Cardiac fibroblast (primary cell): ENCODE measurements at regions not wholly inside any gene's neighbourhood (a gene's known extent, or its start where the extent isn't known, plus 50 kb on each side); places are given as distances from the start of the nearest gene placed in this dataset.

Experiments
- DNase-seq, 2 donors: peaks; one replicate each; pipeline versions ENCODE4 v3.0.0 to v3.0.0-alpha.2; 2010; ENCODE audit warnings: low read depth in 2 of 2
- H3K4me3 ChIP-seq, 2 donors: replicated peaks in 1 of 2; 1 replicate in 1 of 2; 2 replicates in 1 of 2; pipeline ENCODE4 v1.5.1; 2011; ENCODE audit warnings: low read depth in 2 of 2, low read length in 2 of 2, mild to moderate bottlenecking in 2 of 2, moderate library complexity in 1 of 2
- TF ChIP-seq, protein P1 (sequence below): IDR thresholded peaks from one replicate; pipeline ENCODE4 v1.5.1; 2011; ENCODE audit warnings: low read depth, mild to moderate bottlenecking, low read length, inconsistent platforms

- TF ChIP-seq, protein P1, sequence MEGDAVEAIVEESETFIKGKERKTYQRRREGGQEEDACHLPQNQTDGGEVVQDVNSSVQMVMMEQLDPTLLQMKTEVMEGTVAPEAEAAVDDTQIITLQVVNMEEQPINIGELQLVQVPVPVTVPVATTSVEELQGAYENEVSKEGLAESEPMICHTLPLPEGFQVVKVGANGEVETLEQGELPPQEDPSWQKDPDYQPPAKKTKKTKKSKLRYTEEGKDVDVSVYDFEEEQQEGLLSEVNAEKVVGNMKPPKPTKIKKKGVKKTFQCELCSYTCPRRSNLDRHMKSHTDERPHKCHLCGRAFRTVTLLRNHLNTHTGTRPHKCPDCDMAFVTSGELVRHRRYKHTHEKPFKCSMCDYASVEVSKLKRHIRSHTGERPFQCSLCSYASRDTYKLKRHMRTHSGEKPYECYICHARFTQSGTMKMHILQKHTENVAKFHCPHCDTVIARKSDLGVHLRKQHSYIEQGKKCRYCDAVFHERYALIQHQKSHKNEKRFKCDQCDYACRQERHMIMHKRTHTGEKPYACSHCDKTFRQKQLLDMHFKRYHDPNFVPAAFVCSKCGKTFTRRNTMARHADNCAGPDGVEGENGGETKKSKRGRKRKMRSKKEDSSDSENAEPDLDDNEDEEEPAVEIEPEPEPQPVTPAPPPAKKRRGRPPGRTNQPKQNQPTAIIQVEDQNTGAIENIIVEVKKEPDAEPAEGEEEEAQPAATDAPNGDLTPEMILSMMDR, result no peak
- no peak for DNase-seq
Measured at GRCh38 chr21:35905963-35906345, 154.4 kb downstream of the SETD4 start.

DNA sequence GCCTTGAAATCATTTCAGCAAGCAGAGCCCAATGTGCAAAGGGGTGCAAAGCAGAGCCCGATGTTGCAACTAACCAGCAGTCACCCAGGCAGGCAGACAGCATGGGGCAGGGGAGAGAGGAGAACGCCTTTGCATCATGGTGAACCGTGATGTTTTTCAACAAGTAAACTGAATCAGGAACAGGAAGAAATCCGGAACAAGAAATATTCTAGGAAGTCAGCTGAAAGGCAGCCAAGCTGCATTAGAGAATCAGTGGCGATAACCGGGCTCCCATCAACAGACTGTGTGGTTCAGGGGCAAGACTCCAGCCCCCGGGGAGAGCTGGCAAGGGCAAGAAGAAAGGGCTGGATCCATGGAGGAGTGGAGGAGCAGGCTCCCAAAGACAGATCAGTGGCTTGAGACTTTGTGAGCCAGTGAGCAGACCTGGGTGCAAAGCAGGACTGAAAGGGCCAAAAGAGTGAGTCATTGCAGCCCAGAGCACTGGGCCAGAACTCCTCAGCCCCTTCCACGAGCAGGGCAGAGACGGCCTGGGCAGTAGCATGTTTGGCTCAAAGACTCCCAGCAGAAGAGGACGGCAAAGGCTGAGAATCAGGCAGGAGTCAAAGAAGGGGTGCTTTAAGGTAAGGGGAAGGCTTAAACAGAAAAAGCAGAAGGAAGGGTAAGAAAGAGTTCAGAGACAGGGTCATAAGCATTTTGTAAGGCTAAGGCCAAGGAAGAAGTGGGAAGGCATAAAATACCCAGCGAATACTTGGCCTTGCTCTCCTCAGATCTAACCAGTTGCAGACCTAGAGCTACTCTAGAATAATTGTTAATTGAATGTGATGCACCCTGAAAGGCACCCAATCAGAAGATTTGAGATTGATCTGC lies 155.0 kb downstream of the SETD4 start:
- H3K4me3 ChIP-seq, result no peak overlapping the region
- TF ChIP-seq, protein P1, result no peak
- DNase-seq, result peak; percentile 34 to 67

More at GRCh38 chr21:35905963-35906345, 154.4 kb downstream of the SETD4 start:
- no peak overlapping the region for H3K4me3 ChIP-seq

GRCh38 chr21:35900539-35900938 lies 159.8 kb downstream of the SETD4 start:
- no peak overlapping the region for H3K4me3 ChIP-seq
- TF ChIP-seq, protein P1, result no peak
- DNase-seq, result no peak

- DNase-seq, result no peak
- TF ChIP-seq, protein P1, result no peak
- H3K4me3 ChIP-seq, result no peak overlapping the region
Measured at GRCh38 chr21:35896060-35896459, 164.3 kb downstream of the SETD4 start.

- DNase-seq, result no peak
- TF ChIP-seq, protein P1, result no peak
- H3K4me3 ChIP-seq, result no peak overlapping the region
Measured at GRCh38 chr21:35895598-35895997, 164.7 kb downstream of the SETD4 start.

DNA sequence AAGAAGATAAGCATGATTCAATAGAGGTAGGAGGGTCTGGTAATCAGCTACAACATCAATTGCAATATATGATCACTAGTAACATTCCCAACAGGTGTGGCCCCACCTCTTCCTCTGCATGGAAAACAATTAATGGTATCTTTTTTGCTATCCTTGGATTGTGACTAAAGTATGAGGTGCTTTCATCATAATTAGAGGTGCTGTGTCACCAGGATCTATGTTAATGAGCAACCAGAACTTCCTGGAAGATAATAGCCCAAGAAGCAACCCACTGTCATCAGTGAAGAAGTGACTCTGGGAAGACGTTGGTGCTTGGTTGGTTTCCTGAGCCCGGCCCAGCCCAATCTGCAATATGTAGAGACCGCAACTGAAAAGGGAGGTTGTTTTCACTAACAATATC lies 167.2 kb downstream of the SETD4 start:
- TF ChIP-seq, protein P1, result no peak
- no peak overlapping the region for H3K4me3 ChIP-seq
- DNase-seq, result no peak

DNA sequence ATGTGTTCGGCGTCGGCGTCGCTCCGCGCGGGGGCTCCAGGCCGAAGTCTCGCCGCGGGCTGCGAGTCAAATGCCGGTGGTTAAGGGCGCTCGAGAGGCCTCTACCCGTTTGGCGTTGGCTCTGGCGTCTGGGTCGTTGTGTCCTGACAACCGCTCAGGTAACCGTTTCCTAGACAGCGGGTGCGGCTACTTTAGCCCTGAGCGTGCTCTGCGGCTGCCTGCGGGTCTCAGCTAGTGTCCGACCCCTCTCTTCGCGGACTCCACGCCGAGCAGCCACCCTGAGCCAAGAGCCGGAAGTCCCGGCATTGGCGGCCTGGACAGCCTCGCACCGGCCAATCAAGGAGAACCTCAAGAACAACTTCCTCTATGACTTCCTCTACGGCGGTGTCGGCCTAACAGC lies 173.4 kb downstream of the SETD4 start:
- TF ChIP-seq, protein P1, result no peak
- no peak overlapping the region for H3K4me3 ChIP-seq

More for the DNA sequence above, 173.4 kb downstream of the SETD4 start:
- no peak for DNase-seq
